ENCODE measurements at regions not wholly inside any gene's neighbourhood (a gene's known extent, or its start where the extent isn't known, plus 50 kb on each side); places are given as distances from the start of the nearest gene placed in this dataset.

DNA sequence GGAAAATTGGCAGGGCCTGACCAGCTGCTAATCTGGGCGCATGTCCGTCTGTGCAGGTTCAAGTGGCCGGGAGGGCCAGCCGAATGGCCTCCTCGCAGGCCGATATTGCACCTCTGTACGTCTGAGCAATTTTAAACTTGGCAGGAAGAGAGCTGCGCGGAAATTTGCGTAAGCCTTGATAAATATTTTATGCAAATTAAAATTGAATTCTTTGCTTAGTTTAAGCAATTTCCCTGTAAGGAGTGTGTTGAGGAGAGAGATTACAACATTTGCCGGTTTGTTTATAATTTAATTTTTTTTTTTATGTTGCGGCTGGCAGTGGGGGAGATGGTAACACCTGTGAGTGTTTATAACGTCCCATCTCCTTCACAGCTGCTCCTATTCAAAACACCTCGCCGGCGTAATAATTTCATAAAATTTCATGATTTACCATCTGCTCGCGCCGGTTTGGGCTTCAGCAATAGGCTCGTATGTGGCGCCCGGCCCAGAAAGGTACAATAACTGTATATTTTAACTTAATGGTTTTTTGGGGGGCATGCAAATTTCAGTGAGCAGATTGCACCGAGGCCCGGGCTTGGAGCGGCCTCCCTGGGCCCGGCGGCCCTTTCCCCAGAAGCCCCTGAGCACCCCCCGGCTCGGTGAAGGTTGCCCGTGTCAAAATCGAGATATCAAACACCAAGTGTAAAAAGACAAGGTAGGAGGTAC is 269.4 kb upstream of the MVB12B start:
- TF ChIP-seq SUZ12 (IDR thresholded peaks at IDR 0.05; ENCODE audit: extremely low read depth, insufficient read depth, insufficient read length) (no peak), YY1 (IDR thresholded peaks at IDR 0.05; ENCODE audit: insufficient read depth, insufficient read length) (no peak)

Data from NT2/D1 (cell line).